CD4-positive, alpha-beta T cell treated with Interleukin-15 for 4 hours (primary cell): ENCODE measurements at regions not wholly inside any gene's neighbourhood (a gene's known extent, or its start where the extent isn't known, plus 50 kb on each side); places are given as distances from the start of the nearest gene placed in this dataset.

ENCODE experiments used
- DNase-seq: peaks from one replicate; pipeline ENCODE4 v3.0.0-alpha.2; 2020; ENCODE audit warnings: low spot score

DNA sequence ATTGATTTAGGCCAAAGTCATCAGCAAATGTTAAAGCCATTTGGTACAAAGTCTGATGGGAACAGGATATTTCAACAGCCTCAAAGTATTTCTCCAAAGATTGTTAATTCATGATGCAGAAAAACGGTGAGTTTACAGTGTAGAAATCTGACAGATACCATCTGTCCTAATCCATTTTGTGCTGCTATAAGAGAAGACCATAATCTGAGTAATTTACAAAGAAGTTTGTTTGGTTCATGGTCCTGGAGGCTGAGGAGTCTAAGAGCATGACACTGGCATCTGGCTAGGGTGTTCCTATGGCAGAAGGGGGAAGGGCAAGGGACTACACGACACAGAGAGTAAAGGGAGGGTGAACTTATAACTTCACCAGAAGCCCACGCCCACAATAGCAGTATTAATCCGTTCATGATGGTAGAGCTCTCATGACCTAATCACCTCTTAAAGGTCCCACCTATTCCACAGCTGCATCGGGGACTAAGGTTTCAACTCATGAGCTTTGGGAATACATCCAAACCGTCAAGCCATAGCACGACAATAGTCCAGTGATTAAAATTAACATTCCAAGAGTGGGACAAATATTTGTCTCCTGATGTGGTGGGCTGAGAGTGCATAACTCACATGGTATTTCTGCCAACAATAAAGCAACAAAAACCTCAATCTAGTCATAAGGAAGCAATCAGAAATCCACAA lies 298.6 kb upstream of the AKR1E2 start:
- no peak for DNase-seq

DNA sequence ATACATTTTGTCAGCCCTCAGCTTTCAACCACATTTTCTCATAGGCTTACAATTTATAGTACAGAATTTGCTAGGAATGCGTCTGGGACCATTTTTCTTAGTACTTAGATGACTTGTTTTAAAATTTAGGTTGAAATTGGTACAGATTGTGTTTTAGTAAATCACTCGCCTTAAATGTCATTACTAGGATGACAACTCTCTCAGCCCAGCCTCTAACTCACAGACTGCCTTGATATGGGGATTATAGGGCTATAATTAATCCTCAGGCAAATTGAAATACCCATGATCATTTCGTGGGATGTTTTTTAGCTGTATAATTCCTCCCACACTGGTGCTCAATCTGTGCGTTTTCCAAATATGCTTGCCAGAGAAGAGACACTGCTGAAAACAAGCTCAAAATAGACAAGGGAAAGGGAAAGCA lies 299.7 kb upstream of the AKR1E2 start:
- DNase-seq = no peak

DNA sequence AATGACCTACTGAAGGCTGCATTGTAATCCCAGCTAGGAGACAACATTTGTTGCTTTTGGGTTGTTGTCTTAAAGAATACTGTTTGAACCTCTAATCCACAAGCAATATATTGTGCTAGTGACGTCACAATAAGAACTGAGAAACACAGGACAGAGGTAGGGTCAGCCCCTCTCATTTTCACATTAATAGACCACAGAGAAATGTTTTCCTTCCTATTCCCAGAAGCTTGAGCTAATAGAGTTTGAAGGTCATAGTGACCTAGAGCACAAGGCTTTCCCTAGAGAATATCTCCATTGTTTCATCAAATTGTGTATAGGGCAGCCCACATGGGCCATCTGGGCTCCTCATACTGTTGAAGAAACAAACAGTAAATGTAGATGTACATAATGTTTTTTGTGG lies 300.9 kb upstream of the AKR1E2 start:
- DNase-seq = no peak

DNA sequence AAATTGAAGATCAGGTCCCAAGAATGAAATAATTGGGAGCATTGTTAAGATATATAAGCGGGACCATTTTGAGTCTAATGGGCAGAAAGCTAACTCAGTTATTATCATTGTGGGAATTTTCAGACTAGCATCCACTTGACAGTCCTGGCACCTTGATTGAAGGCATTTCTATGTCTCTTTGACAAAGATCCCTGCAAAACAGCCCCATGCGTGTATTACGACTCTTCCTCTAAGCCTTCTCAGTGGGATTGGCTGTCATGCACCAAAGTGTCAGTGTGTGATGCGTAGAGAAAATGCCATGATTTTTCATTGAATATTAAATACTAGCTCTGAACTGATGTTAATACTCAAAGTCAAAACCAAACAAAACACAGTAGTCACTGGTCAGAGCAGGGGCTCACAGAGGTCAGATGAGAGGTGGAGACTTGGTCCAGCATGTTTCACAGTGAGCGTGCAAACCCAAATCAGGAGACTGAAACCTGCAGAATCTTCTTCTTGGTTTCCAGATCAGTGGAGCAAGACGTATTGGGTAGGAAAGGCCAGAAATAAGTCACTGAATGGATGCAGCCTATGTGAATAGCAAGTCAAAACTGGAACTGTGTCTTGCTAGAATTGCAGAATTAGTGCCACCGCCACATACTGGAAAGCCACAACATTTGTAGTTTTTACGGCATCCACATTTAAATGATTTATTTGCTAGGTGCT lies 303.6 kb upstream of the AKR1E2 start:
- no peak for DNase-seq

DNA sequence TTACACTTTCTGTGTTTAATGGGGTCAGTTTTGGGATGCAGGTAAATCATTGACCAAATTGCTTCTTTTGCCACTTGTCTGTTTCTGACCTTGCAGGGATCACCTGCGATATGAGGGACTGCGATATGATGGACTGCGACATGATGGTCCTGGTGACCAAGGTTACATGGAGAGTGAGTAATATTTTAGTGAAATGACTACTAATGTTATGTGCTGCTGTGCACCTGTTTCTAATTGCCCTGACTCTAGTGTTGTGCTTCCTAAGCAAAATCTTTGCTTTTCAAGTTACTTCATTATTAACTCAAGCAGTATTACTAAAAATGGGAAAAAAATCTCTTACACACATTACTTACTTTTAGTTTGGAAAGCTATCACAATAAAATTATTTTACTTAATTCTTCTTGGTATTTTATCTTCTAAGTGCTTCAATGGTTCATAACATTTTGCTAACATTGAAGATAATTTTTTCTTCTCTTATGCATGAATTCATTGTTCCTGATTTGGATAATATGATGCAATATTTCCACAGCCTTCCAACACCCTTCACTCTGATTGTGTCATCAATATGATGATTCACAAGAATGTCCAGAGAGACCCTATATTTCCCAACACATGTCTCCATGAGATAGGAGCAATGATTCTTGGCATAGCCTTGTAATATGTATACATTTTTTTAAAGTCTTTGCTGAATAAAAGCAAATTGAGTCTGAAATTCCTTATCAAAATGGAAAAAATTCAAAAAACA lies 306.2 kb upstream of the AKR1E2 start:
- no peak for DNase-seq

DNA sequence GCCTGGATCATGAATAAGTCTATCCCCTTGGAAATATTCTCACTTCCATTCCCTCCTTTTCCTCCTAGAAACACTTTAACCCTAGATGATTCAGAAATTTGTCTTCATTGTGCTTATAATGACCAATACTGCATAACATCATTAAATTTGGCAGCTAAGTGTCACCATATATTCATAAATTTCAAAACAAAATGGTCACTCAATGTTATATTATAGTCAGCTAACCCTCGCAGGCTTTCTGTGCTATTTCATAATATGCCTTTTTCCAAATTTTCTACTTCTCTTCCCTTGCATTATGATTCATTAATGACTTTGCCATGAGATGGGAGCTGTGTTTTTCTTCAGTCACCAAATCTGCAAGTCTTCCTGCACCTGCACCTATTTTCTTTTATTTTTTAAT lies 308.3 kb upstream of the AKR1E2 start:
- no peak for DNase-seq

DNA sequence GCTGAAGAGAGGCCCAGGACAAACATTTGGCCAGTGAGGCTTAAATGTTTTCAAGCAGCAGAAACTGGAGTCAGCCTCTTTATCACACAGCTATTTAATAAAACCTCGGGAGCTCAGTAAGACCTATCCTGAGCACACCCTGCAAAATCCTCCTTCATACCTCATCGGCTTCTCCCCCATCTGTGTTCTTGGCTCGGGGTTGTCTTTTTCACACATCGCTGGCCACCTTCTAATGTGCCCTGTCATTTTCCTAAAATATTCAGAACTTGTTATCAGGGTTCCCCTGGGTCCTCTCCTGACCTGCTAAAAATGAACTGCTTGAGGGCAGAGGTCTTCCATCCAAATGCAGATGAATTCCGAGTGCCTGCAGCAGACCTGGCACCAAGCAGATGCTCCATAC lies 310.3 kb upstream of the AKR1E2 start:
- DNase-seq = no peak

DNA sequence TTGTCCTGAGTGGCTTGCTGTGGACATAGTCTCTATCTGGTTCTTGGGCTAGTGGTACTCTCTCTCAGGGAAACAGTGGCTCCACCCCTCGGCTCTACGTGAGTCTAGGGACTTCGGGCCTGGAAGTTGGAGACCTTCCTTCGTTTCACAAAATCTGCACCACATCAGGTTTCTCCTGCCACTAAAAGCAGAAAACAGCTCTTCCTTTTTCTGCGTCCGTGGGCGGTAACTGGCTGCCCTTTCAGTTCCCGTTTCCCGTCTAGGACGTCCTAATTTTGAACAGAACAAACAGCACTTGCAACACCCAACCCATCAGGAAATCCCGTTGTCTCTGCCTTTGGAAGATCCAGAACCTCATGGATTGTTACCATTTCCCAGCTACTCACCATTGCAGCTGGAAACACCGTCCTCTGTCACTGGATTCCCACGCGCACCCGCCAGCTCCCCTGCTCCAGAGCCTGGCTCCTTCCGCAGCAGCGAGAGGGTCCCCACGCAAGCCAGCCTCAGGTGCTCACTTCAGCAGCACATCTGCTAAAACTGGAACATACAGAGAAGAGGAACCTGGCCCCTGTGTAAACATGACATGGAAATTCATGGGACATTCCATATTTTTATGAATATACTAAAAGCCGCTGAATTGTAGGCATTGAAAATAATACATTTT lies 311.4 kb upstream of the AKR1E2 start:
- DNase-seq = peak; percentile 10

DNA sequence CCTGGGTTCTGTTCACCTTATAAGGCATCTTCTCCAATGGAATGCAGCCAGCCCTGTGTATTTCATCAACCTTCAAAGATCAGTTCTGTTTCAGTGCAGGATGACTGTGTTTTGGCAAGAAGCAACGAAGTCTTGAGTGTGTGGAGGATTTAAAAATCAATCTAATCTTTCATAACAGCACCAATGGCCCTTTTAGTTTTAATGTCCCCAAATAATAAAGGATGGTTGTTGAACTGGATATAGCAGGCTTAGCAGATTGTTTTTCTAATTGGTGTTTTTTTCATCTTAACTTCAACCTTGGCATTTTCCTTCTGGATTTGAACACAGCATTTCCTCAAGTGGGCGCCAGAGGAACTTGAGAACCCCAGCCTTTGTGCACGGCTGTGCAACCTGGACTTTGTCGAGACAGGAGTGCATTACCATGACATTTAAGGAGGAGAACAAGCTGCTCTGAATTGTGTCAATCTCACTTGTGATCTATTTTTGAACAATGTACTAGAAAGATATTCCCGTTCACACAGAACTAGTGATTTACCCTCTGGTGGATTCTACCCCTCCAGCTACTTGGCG lies 313.3 kb upstream of the AKR1E2 start:
- DNase-seq = no peak

DNA sequence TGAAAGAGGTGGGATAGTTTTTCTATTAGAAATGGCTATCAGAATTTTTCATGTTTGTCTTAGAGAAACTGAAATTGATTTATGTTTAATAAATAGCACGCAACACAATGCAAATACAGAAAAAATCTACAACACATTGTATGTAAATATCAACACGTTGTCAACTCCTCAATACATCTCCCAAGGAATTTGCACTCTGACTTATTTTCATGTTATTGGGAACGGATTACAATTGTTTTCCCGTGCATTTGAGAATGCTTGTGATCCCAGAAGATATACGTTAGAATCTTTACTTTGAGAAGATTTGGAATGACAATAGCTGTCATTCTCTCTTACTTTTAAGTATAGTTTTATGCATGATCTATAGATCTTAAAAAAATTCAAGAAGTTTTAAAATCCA lies 313.8 kb upstream of the AKR1E2 start:
- DNase-seq = no peak

DNA sequence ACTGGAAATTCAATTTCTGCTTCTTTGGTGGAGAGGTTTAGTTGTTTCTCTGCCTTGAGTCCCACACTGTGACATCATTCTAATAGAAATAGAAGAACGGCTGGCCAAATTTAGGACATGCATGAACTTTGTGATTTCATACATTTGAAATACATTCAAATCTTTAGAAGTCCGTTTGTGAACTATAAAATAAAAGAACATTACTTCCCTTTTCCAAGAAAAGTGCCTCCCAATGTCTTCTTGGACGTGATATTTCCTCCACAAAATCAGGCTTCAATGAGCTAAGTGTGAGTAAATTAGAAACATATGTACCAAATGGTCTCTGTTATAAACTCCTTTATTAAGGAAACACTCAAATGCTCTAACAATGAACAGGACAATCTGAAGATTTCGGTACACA lies 314.5 kb upstream of the AKR1E2 start:
- no peak for DNase-seq

DNA sequence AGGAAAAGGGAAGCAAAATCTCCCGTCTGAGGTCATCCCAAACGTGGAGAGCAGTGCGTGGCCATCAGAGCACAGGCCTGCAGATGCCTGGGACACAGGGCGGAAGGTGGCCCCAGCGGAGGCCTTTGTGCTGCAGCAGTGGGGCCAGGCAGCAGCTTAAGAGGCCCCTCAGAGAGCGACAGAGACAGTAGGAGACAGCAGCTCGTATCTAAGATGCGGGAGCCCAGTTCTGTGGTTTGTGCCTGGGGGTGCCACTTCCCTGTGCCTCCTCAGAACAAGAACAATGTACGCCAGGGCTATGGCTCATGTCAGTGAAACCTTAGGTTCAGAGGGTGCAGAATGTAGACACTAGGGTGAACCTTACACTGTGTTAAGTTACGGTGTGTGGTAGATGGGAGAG lies 316.6 kb upstream of the AKR1E2 start:
- DNase-seq = no peak

DNA sequence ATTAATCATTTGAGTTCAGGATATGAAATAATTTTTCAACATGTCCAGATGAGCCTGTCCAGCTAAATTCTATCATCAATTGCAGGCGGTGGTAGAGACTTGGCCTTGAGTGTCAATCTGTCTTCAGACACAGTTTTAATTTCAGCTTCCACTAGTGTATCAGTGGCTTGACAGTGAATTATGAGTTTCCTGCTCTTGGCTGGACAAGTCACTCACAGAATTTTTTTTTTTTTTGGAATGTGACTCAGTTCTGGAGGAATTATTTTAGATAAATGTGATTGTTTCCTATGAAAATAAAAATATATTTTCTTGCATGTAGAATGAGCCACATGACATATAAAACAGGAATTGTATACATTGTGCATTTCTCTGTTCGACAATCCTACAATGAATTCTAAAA lies 319.9 kb upstream of the AKR1E2 start:
- no peak for DNase-seq

DNA sequence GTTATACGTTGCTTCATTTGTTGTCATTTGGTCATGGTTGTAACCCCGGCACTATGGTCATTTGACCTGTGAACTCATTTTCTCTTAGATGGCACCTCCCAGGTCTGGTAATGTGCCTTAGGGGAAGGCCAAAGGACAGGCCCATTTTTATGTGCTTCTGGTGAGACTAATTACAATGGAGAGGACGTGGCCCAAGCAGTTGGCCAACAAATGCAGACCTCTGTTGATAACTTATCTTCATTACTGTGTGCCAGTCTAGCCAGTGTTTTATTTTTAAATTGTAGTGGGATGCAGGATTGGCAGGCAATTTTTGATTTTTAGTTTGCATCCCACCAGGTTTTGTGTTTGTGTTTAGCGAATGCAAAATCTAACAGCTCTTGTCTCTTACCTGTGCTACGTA lies 321.5 kb upstream of the AKR1E2 start:
- no peak for DNase-seq

DNA sequence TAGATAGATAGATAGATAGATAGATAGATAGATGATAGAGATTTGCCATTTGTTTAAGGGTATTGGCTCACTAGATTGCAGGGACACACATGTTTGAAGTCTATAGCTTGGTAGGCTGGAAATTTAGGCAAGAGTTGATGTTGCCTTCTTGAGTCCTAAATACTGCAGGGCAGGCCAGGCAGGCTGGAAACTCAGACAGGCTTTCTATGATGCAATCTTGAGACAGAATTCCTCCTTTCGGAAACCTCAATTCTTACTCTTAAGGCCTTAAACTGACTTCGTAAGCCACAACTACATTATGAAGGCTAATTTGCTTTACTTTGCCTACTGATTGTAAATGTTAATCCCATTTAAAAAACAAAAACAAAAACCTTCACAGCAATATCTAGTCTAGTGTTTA lies 322.9 kb upstream of the AKR1E2 start:
- no peak for DNase-seq

DNA sequence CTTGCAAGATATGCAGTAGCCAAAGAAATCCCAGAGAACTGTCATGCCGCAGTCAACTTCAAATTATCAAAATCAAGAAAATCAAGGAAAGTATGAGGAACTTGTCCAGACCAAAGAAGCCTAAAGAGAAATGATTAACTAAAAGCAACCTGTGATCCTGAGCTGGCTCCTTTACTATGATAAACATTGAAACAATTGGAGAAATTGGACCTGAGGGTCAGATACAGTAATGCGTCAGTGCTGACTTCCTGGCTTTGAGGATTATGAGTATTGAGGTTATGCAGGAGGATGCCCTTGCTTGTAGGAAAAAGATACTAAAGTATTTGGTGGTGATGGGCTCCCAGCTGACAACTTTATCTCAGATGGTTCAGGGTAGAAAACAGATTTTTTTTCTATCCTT lies 324.7 kb upstream of the AKR1E2 start:
- DNase-seq = no peak

DNA sequence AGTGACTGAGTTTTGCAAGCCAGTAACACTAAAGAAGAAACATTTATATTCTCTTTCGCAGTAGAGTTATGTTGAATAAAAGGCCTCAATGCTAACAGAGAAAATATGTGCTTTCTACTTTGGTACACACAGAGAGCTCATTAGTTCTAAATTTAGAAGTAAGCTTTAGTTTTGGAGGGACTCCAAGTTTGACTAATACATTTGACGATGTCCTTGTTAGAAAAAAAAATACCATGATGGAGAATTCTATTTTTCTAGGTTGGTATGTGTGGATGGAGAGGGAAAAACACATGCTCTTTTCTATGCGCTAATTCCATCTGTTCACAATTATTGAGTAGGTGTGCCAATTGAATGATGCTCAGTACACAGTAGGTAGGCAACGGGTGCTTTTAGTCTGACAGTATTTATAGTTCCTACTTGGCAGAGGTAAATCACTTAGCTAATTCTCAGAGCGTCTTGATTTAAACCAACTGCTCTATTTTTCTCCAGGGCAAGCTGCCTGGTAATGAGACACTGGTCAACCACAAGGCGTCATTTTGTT lies 327.2 kb upstream of the AKR1E2 start:
- no peak for DNase-seq

DNA sequence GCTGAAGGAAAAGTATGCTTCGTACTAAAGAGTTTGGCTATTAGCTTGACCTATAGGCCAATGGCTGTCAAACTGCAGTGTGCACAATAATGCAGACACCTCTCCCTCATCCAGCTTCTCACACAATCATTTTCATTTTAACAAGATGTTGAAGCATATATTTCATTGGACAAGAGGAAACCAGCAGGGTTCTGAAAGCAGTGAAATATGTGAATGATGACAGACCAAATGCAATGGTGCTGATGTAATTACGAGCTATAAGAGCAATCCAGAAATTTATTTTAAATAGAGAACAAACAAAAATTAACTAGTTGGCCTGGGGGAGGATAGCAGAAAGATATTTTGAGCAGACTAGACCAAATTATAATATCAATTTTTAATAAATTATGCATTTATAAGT lies 331.5 kb upstream of the AKR1E2 start:
- no peak for DNase-seq

DNA sequence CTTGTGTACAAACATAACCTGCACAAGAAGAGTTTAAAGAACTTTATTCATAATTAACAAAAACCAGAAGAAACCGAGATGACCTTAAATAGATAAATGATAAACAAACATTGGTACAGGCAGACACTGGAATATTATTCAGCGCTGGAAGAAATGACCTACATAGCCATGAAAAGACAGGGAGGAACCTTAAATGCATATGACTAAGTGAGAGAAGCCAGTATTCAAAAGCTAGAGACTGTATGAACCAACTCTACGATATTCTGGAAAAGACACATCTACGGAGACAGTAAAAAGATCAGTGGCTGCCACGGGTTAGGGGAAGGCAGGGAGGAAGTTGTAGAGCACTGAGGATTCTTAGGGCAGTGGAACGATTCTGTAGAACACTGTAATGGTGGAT lies 333.8 kb upstream of the AKR1E2 start:
- no peak for DNase-seq

DNA sequence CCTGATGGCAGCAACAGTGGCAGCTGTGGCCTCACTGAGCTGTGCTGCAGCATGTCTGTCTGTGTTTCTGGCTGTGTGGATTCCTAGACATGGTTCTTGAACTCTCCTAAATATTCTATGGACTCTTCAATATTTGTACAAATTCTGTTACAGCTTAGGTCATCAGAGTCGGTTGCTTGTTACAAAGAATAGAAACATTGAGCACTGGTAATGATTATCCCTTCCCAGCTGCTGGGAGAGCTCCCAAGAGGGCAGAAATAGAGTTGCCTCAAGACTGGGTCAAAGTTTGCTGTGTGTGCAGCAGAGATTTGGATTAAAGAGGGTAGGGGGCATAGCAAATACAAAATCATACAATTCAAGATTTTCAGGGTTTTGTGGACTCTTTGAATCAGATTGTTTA lies 337.1 kb upstream of the AKR1E2 start:
- no peak for DNase-seq

DNA sequence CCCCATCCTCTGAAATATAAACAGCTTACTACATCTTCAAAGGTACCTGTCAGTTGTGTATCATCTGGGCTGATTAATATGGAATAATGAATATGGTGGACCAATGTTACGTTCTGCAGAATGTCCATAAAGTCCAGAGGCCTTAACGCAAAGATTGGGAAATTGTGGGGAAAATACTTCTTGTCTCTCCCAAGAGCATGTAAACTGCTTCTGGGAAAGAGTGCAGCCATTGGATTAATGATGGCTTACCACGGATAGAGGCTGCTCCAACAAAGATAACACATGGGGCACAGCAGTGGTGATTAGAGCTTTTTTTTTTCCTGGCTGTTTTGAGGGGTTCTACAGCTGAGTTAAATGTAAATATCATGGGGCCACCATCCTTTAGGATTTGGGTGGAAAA lies 340.4 kb upstream of the AKR1E2 start:
- DNase-seq = no peak

DNA sequence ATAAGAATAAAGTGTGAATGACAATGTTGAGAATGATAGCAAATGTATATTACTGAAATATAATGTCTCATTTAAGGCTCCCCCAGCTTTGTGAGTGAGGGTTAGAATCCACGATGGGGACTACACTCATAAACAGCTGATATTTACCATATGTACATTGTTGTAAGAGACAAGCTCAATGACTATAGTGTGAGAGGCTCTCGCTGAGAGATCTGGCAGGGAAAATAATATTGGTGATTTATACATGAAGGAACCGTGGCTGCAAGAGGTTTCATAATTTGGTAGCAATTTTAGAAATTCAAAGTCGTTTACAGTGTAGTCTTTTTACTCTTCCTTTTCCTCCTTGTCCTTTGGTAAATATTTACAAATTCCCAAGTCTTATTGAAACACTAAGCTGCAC lies 342.2 kb upstream of the AKR1E2 start:
- DNase-seq = no peak
